Liver (tissue), 8 donors: ENCODE measurements at regions not wholly inside any gene's neighbourhood (a gene's known extent, or its start where the extent isn't known, plus 50 kb on each side); places are given as distances from the start of the nearest gene placed in this dataset.
"Not testable (repeated sequence)": the region's sequence is repeated elsewhere in the genome, so short reads cannot be mapped to it uniquely, and the experiment has no call there.

Experiments used
- DNase-seq: peaks from one replicate; pipeline ENCODE4 v3.0.0-alpha.2; 2017; ENCODE audit warnings: low spot score
- H3K27ac ChIP-seq, 2 donors: one replicate each; pipeline ENCODE4 v1.7.0; 2013; ENCODE audit warnings: inconsistent platforms in 2 of 2, low read length in 2 of 2, control low read depth in 1 of 2, low read depth in 1 of 2, mild to moderate bottlenecking in 1 of 2
- H3K27me3 ChIP-seq, 4 donors: one replicate each; pipeline versions ENCODE4 v1.6.1 to v1.7.0; 2013; ENCODE audit warnings: low read length in 3 of 4, inconsistent platforms in 1 of 4, mild to moderate bottlenecking in 1 of 4, moderate library complexity in 1 of 4; ENCODE audit not compliant: control insufficient read depth in 4 of 4, insufficient read depth in 4 of 4
- H3K36me3 ChIP-seq, 4 donors: one replicate each; pipeline versions ENCODE4 v1.6.1 to v1.7.0; 2013; ENCODE audit warnings: low read length in 3 of 4, mild to moderate bottlenecking in 3 of 4, low read depth in 1 of 4, moderate library complexity in 1 of 4; ENCODE audit not compliant: control insufficient read depth in 4 of 4, insufficient read depth in 3 of 4
- H3K4me1 ChIP-seq, 4 donors: one replicate each; pipeline versions ENCODE4 v1.6.1 to v1.7.0; 2013; ENCODE audit warnings: low read length in 3 of 4, mild to moderate bottlenecking in 3 of 4, moderate library complexity in 1 of 4; ENCODE audit not compliant: control insufficient read depth in 4 of 4, insufficient read depth in 4 of 4
- H3K4me3 ChIP-seq, 3 donors: one replicate each; pipeline versions ENCODE4 v1.6.1 to v1.7.0; 2013; ENCODE audit warnings: low read length in 3 of 3, control low read depth in 1 of 3, low read depth in 1 of 3, mild to moderate bottlenecking in 1 of 3
- H3K9ac ChIP-seq, 2 donors: one replicate each; pipeline ENCODE4 v1.7.0; 2013; ENCODE audit warnings: low read length in 2 of 2, mild to moderate bottlenecking in 2 of 2, moderate library complexity in 2 of 2, control low read depth in 1 of 2, low read depth in 1 of 2
- H3K9me3 ChIP-seq, 4 donors: one replicate each; pipeline versions ENCODE4 v1.6.1 to v1.7.0; 2013; ENCODE audit warnings: low read length in 3 of 4; ENCODE audit not compliant: control insufficient read depth in 4 of 4
- EGR1 ChIP-seq, 2 donors: IDR thresholded peaks; 2 replicates each; pipeline ENCODE4 v1.6.1; 2016 to 2018; ENCODE audit warnings: antibody characterized with exemption in 2 of 2, low read depth in 2 of 2
- FOXA1 ChIP-seq: IDR thresholded peaks from 2 replicates; pipeline ENCODE4 v1.6.1; 2016; ENCODE audit warnings: antibody characterized with exemption
- FOXA2 ChIP-seq: IDR thresholded peaks from 2 replicates; pipeline ENCODE4 v1.6.1; 2016; ENCODE audit warnings: antibody characterized with exemption
- GABPA ChIP-seq, 2 donors: IDR thresholded peaks in 1 of 2; conservative IDR thresholded peaks in 1 of 2; 2 replicates each; pipeline ENCODE4 v1.6.1; 2016; ENCODE audit warnings: antibody characterized with exemption in 2 of 2, mild to moderate bottlenecking in 1 of 2, moderate library complexity in 1 of 2
- NR2F2 ChIP-seq: IDR thresholded peaks from 2 replicates; pipeline ENCODE4 v1.6.1; 2016; ENCODE audit warnings: antibody characterized with exemption
- RXRA ChIP-seq, 2 donors: IDR thresholded peaks; 2 replicates each; pipeline ENCODE4 v1.6.1; 2017 to 2018; ENCODE audit warnings: antibody characterized with exemption in 2 of 2, mild to moderate bottlenecking in 1 of 2
- SP1 ChIP-seq: IDR thresholded peaks from 2 replicates; pipeline ENCODE4 v1.6.1; 2018; ENCODE audit warnings: antibody characterized with exemption, mild to moderate bottlenecking
- TAF1 ChIP-seq: conservative IDR thresholded peaks from 2 replicates; pipeline ENCODE4 v1.6.1; 2016; ENCODE audit warnings: antibody characterized with exemption, mild to moderate bottlenecking
- YY1 ChIP-seq: IDR thresholded peaks from 2 replicates; pipeline ENCODE4 v1.6.1; 2016; ENCODE audit warnings: antibody characterized with exemption, mild to moderate bottlenecking
- WGBS: extraction: QIAGEN DNeasy Blood & Tissue Kit; methylation state at CpG from one replicate; pipeline ENCODE4 v1.1.7; 2013; 5-methylcytosine and 5-hydroxymethylcytosine counted together
- TF ChIP-seq, protein P1 (sequence below): IDR thresholded peaks from 2 replicates; pipeline ENCODE4 v1.6.1; 2016; ENCODE audit warnings: antibody characterized with exemption, mild to moderate bottlenecking
- TF ChIP-seq, protein P2 (sequence below): IDR thresholded peaks from 2 replicates; pipeline ENCODE4 v1.6.1; 2016; ENCODE audit warnings: antibody characterized with exemption
- TF ChIP-seq, protein P3 (sequence below): fragments of 150-350 bp; IDR thresholded peaks from 2 replicates; pipeline ENCODE4 v1.5.1; 2017; ENCODE audit warnings: improper control_type of control experiment, low read depth, low read length; ENCODE audit not compliant: missing input control
- TF ChIP-seq, protein P4 (sequence below): IDR thresholded peaks from 2 replicates; pipeline ENCODE4 v1.6.1; 2016; ENCODE audit warnings: antibody characterized with exemption
- donor health status: healthy.
- donor health status: healthy.
- donor health status: healthy.
- donor health status: healthy.
- donor health status: healthy.

DNA sequence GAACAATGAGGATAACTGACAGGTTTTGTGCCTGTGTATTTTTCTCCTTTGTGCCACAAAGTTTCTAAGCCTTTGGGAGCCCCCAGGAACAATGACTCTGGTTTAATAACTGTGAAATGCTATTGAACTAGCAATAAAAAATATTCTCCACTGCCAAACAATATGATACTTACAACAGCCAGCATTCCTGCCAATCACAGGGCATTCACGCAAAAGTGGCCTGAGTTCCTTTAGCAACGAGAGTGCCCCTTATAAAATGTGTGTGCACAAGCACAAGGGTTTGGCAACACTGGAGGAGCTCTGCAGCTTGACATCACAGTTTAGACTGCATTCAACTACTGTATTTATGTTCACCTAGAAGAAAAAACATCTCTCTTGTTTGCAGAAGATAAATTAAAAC is 412.9 kb upstream of the NFE2L3 start:
- peaks cover 0 to 9% (median 3%) of the 10 kb centered on the region in 4 donors for H3K27me3 ChIP-seq
- H3K9me3 ChIP-seq, result no peaks in the 10 kb centered on the region
- 78% methylated on average over 2 of the region's 2 CpGs for WGBS
- TF ChIP-seq EGR1 (IDR thresholded peaks at IDR 0.05; ENCODE audit: low read depth in 2 of 2) (no peak), GABPA (IDR thresholded peaks at IDR 0.05 in 1 of 2, conservative IDR thresholded peaks at IDR 0.05 in 1 of 2) (no peak), YY1 (no peak), SP1 (no peak), FOXA2 (no peak), NR2F2 (no peak)
- TF ChIP-seq, protein P1, sequence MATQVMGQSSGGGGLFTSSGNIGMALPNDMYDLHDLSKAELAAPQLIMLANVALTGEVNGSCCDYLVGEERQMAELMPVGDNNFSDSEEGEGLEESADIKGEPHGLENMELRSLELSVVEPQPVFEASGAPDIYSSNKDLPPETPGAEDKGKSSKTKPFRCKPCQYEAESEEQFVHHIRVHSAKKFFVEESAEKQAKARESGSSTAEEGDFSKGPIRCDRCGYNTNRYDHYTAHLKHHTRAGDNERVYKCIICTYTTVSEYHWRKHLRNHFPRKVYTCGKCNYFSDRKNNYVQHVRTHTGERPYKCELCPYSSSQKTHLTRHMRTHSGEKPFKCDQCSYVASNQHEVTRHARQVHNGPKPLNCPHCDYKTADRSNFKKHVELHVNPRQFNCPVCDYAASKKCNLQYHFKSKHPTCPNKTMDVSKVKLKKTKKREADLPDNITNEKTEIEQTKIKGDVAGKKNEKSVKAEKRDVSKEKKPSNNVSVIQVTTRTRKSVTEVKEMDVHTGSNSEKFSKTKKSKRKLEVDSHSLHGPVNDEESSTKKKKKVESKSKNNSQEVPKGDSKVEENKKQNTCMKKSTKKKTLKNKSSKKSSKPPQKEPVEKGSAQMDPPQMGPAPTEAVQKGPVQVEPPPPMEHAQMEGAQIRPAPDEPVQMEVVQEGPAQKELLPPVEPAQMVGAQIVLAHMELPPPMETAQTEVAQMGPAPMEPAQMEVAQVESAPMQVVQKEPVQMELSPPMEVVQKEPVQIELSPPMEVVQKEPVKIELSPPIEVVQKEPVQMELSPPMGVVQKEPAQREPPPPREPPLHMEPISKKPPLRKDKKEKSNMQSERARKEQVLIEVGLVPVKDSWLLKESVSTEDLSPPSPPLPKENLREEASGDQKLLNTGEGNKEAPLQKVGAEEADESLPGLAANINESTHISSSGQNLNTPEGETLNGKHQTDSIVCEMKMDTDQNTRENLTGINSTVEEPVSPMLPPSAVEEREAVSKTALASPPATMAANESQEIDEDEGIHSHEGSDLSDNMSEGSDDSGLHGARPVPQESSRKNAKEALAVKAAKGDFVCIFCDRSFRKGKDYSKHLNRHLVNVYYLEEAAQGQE, result no peak
- TF ChIP-seq, protein P2, sequence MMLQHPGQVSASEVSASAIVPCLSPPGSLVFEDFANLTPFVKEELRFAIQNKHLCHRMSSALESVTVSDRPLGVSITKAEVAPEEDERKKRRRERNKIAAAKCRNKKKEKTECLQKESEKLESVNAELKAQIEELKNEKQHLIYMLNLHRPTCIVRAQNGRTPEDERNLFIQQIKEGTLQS, result no peak
- H3K27ac ChIP-seq, result no peak overlapping the region
- DNase-seq, result no peak
- H3K9ac ChIP-seq, result no peak overlapping the region
- no peaks in the 10 kb centered on the region for H3K36me3 ChIP-seq
- H3K4me1 ChIP-seq, result no peaks in the 10 kb centered on the region
- H3K4me3 ChIP-seq, result no peak overlapping the region

DNA sequence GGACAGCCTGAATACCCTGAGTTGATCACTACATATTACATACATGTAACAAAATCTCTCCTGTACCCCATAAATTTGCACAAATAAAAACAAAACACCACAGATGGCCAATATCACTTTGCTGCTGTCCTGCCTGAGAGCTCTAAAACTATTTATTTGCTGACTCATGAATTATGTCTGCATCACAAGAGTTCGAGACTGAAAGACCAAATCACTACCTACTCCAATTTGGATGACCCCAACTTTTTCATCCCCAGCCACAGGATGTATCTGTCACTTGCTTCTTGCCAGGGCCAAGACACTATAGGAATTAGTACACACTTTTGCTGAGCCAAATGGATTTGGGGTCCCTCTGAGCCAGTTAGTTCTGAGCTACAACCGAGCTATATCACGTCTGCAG is 409.7 kb upstream of the NFE2L3 start:
- Histone ChIP-seq H3K27me3 (peaks cover 0 to 5% (median 0%) of the 10 kb centered on the region in 4 donors), H3K4me3 (no peak overlapping the region)
- WGBS, result 80% methylated on average over 3 of the region's 3 CpGs

DNA sequence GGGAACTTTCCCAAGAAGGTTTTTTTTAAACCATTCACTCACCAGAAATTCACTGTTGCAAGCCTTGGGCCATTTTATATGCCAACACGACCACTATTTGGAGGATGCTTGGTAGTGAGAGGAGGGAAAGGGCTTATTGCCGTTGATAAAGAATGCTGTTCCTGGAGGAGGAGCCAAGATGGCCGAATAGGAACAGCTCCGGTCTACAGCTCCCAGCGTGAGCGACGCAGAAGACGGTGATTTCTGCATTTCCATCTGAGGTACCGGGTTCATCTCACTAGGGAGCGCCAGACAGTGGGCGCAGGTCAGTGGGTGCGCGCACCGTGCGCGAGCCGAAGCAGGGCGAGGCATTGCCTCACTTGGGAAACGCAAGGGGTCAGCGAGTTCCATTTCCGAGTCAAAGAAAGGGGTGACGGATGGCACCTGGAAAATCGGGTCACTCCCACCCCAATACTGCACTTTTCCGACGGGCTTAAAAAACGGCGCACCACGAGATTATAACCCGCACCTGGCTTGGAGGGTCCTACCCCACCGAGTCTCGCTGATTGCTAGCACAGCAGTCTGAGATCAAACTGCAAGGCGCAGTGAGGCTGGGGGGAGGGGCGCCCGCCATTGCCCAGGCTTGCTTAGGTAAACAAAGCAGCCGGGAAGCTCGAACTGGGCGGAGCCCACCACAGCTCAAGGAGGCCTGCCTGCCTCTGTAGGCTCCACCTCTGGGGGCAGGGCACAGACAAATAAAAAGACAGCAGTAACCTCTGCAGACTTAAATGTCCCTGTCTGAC is 408.1 kb upstream of the NFE2L3 start:
- not testable (repeated sequence) for H3K27me3 ChIP-seq, H3K36me3 ChIP-seq, DNase-seq, H3K4me1 ChIP-seq, H3K27ac ChIP-seq, H3K9me3 ChIP-seq, H3K4me3 ChIP-seq, H3K9ac ChIP-seq
- 81% methylated on average over 29 of the region's 37 CpGs for WGBS

More for the DNA sequence above, 409.7 kb upstream of the NFE2L3 start:
- Histone ChIP-seq H3K27ac (no peak overlapping the region), H3K9me3 (no peaks in the 10 kb centered on the region), H3K36me3 (no peaks in the 10 kb centered on the region), H3K9ac (no peak overlapping the region), H3K4me1 (no peaks in the 10 kb centered on the region)
- no peak for TF ChIP-seq FOXA2
- no peak for TF ChIP-seq TAF1
- TF ChIP-seq, protein P2, result no peak
- TF ChIP-seq RXRA (IDR thresholded peaks at IDR 0.05), result no peak
- TF ChIP-seq GABPA (IDR thresholded peaks at IDR 0.05 in 1 of 2, conservative IDR thresholded peaks at IDR 0.05 in 1 of 2), result no peak
- TF ChIP-seq NR2F2, result no peak
- TF ChIP-seq YY1, result no peak
- TF ChIP-seq, protein P3, sequence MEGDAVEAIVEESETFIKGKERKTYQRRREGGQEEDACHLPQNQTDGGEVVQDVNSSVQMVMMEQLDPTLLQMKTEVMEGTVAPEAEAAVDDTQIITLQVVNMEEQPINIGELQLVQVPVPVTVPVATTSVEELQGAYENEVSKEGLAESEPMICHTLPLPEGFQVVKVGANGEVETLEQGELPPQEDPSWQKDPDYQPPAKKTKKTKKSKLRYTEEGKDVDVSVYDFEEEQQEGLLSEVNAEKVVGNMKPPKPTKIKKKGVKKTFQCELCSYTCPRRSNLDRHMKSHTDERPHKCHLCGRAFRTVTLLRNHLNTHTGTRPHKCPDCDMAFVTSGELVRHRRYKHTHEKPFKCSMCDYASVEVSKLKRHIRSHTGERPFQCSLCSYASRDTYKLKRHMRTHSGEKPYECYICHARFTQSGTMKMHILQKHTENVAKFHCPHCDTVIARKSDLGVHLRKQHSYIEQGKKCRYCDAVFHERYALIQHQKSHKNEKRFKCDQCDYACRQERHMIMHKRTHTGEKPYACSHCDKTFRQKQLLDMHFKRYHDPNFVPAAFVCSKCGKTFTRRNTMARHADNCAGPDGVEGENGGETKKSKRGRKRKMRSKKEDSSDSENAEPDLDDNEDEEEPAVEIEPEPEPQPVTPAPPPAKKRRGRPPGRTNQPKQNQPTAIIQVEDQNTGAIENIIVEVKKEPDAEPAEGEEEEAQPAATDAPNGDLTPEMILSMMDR, result no peak
- TF ChIP-seq, protein P4, sequence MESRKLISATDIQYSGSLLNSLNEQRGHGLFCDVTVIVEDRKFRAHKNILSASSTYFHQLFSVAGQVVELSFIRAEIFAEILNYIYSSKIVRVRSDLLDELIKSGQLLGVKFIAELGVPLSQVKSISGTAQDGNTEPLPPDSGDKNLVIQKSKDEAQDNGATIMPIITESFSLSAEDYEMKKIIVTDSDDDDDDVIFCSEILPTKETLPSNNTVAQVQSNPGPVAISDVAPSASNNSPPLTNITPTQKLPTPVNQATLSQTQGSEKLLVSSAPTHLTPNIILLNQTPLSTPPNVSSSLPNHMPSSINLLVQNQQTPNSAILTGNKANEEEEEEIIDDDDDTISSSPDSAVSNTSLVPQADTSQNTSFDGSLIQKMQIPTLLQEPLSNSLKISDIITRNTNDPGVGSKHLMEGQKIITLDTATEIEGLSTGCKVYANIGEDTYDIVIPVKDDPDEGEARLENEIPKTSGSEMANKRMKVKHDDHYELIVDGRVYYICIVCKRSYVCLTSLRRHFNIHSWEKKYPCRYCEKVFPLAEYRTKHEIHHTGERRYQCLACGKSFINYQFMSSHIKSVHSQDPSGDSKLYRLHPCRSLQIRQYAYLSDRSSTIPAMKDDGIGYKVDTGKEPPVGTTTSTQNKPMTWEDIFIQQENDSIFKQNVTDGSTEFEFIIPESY, result no peak
- no peak for TF ChIP-seq EGR1 (IDR thresholded peaks at IDR 0.05; ENCODE audit: low read depth in 2 of 2)
- TF ChIP-seq FOXA1, result no peak
- DNase-seq, result no peak
